NCI-H146 (cell line): ENCODE measurements at regions not wholly inside any gene's neighbourhood (a gene's known extent, or its start where the extent isn't known, plus 50 kb on each side); places are given as distances from the start of the nearest gene placed in this dataset.

ENCODE experiments used
- DNase-seq: peaks from one replicate; lab custom pipeline; 2025; lab: John Stamatoyannopoulos, UW

- DNase-seq, result no peak
Observed at GRCh38 chr2:16170675-16171424, 230.5 kb downstream of the MYCN start.

GRCh38 chr2:16169381-16169960, 229.1 kb downstream of the MYCN start:
- no peak for DNase-seq

GRCh38 chr2:16168506-16169264, 228.3 kb downstream of the MYCN start:
- no peak for DNase-seq

- no peak for DNase-seq
Observed at GRCh38 chr2:16167870-16168426, 227.6 kb downstream of the MYCN start.

- no peak for DNase-seq
Observed at GRCh38 chr2:16167451-16167861, 227.1 kb downstream of the MYCN start.

GRCh38 chr2:16166327-16166981, 226.1 kb downstream of the MYCN start:
- DNase-seq, result peak; percentile 69

- no peak for DNase-seq
Observed at GRCh38 chr2:16165518-16166326, 225.4 kb downstream of the MYCN start.

- no peak for DNase-seq
Observed at GRCh38 chr2:16162491-16163040, 222.2 kb downstream of the MYCN start.

GRCh38 chr2:16161768-16162490, 221.6 kb downstream of the MYCN start:
- DNase-seq, result no peak

- DNase-seq, result no peak
Observed at GRCh38 chr2:16161085-16161565, 220.8 kb downstream of the MYCN start.

- no peak for DNase-seq
Observed at GRCh38 chr2:16160281-16161084, 220.1 kb downstream of the MYCN start.

- DNase-seq, result no peak
Observed at GRCh38 chr2:16156411-16156810, 216.1 kb downstream of the MYCN start.

- DNase-seq, result no peak
Observed at GRCh38 chr2:16155766-16156165, 215.4 kb downstream of the MYCN start.

GRCh38 chr2:16155366-16155765, 215.0 kb downstream of the MYCN start:
- DNase-seq, result no peak

- no peak for DNase-seq
Observed at GRCh38 chr2:16154501-16155280, 214.3 kb downstream of the MYCN start.

- DNase-seq, result no peak
Observed at GRCh38 chr2:16154061-16154460, 213.7 kb downstream of the MYCN start.

- DNase-seq, result no peak
Observed at GRCh38 chr2:16153754-16154035, 213.3 kb downstream of the MYCN start.

- DNase-seq, result no peak
Observed at GRCh38 chr2:16152928-16153753, 212.8 kb downstream of the MYCN start.
